Neural cell (in vitro differentiated cells): ENCODE measurements at regions not wholly inside any gene's neighbourhood (a gene's known extent, or its start where the extent isn't known, plus 50 kb on each side); places are given as distances from the start of the nearest gene placed in this dataset.

Experiments
- H2AFZ ChIP-seq: fragments of 200-600, 300-800 bp; sonication (generic), shearing (Covaris generic); 2 replicates; pipeline ENCODE4 v1.6.0; 2014; ENCODE audit warnings: low read depth, mild to moderate bottlenecking, antibody characterized with exemption, low read length, moderate library complexity
- H3F3A ChIP-seq: fragments of 200-600 bp; shearing (Covaris generic); 2 replicates; pipeline ENCODE4 v1.6.1; 2016; ENCODE audit warnings: mild to moderate bottlenecking, moderate library complexity, mixed read lengths, antibody characterized with exemption, low read length; ENCODE audit not compliant: insufficient read depth, poor library complexity, severe bottlenecking
- H3K27ac ChIP-seq: fragments of 200-600, 300-800 bp; sonication (generic), shearing (Covaris generic); 2 replicates; pipeline ENCODE4 v1.5.1; 2014; ENCODE audit warnings: mild to moderate bottlenecking, low read length, moderate library complexity
- H3K27me3 ChIP-seq: fragments of 300-800, 200-600 bp; sonication (generic), shearing (Covaris generic); 2 replicates; pipeline ENCODE4 v1.6.0; 2014; ENCODE audit warnings: mild to moderate bottlenecking, low read depth, low read length, moderate library complexity; ENCODE audit not compliant: insufficient read depth
- H3K36me3 ChIP-seq: fragments of 300-800, 200-600 bp; sonication (generic), shearing (Covaris generic); 2 replicates; pipeline ENCODE4 v1.5.1; 2014; ENCODE audit warnings: mild to moderate bottlenecking, antibody characterized with exemption, low read length, moderate library complexity; ENCODE audit not compliant: insufficient read depth
- H3K4me2 ChIP-seq: fragments of 300-800, 200-600 bp; sonication (generic), shearing (Covaris generic); 2 replicates; pipeline ENCODE4 v1.6.0; 2014; ENCODE audit warnings: mild to moderate bottlenecking, low read length
- H3K4me3 ChIP-seq: fragments of 300-800, 200-600 bp; sonication (generic), shearing (Covaris generic); 2 replicates; pipeline ENCODE4 v1.5.1; 2014; ENCODE audit warnings: mild to moderate bottlenecking, low read length, moderate library complexity
- H3K79me2 ChIP-seq: fragments of 200-600 bp; shearing (Covaris generic); replicated peaks from 2 replicates; pipeline ENCODE4 v1.6.0; 2014; ENCODE audit warnings: mild to moderate bottlenecking, low read length, moderate library complexity; ENCODE audit not compliant: insufficient read depth
- H3K9ac ChIP-seq: fragments of 300-800, 200-600 bp; sonication (generic), shearing (Covaris generic); 2 replicates; pipeline ENCODE4 v1.6.1; 2016; ENCODE audit warnings: mild to moderate bottlenecking, low read length, mixed read lengths
- H3K9me2 ChIP-seq: fragments of 200-600 bp; shearing (Covaris generic); 2 replicates; pipeline ENCODE4 v1.6.1; 2016; ENCODE audit warnings: mild to moderate bottlenecking, low read length, mixed read lengths; ENCODE audit not compliant: insufficient read depth
- H3K9me3 ChIP-seq: fragments of 200-600, 300-800 bp; sonication (generic), shearing (Covaris generic); 2 replicates; pipeline ENCODE4 v1.6.1; 2016; ENCODE audit warnings: mild to moderate bottlenecking, mixed run types, low read length, moderate library complexity, mixed read lengths
- H4K20me1 ChIP-seq: fragments of 200-600 bp; shearing (Covaris generic); 2 replicates; pipeline ENCODE4 v1.6.1; 2016; ENCODE audit warnings: mild to moderate bottlenecking, mixed run types; ENCODE audit not compliant: insufficient read depth
- CTCF ChIP-seq: fragments of 450-650 bp; IDR thresholded peaks from 2 replicates; pipeline ENCODE4 v1.5.1; 2014; ENCODE audit warnings: antibody characterized with exemption, mild to moderate bottlenecking, moderate library complexity; ENCODE audit not compliant: poor library complexity, severe bottlenecking
- EP300 ChIP-seq: fragments of 450-650 bp; conservative IDR thresholded peaks from 2 replicates; pipeline ENCODE4 v1.6.1; 2014; ENCODE audit warnings: antibody characterized with exemption, mild to moderate bottlenecking, moderate library complexity; ENCODE audit not compliant: poor library complexity, severe bottlenecking
- EZH2 ChIP-seq: fragments of 200-600, 300-800 bp; shearing (Covaris generic), sonication (generic); IDR thresholded peaks from 2 replicates; pipeline ENCODE4 v1.6.1; 2014; ENCODE audit warnings: antibody characterized with exemption, low read length, borderline replicate concordance, mild to moderate bottlenecking; ENCODE audit not compliant: insufficient read depth, poor library complexity, severe bottlenecking
- MXI1 ChIP-seq: fragments of 450-650 bp; conservative IDR thresholded peaks from 2 replicates; pipeline ENCODE4 v1.6.1; 2014; ENCODE audit warnings: antibody characterized with exemption, mild to moderate bottlenecking; ENCODE audit not compliant: poor library complexity, severe bottlenecking
- POLR2AphosphoS5 ChIP-seq: IDR thresholded peaks from 2 replicates; pipeline ENCODE4 v1.6.1; 2012
- RAD21 ChIP-seq: fragments of 450-650 bp; conservative IDR thresholded peaks from 2 replicates; pipeline ENCODE4 v1.6.1; 2014; ENCODE audit warnings: antibody characterized with exemption, mild to moderate bottlenecking, moderate library complexity
- REST ChIP-seq: IDR thresholded peaks from 2 replicates; pipeline ENCODE4 v1.6.1; 2012; ENCODE audit warnings: borderline replicate concordance
- SMC3 ChIP-seq: fragments of 450-650 bp; conservative IDR thresholded peaks from 2 replicates; pipeline ENCODE4 v1.6.1; 2014; ENCODE audit warnings: antibody characterized with exemption, mild to moderate bottlenecking, moderate library complexity; ENCODE audit not compliant: poor library complexity
- TAF1 ChIP-seq: IDR thresholded peaks from 2 replicates; pipeline ENCODE4 v1.6.1; 2012; ENCODE audit warnings: low read depth

DNA sequence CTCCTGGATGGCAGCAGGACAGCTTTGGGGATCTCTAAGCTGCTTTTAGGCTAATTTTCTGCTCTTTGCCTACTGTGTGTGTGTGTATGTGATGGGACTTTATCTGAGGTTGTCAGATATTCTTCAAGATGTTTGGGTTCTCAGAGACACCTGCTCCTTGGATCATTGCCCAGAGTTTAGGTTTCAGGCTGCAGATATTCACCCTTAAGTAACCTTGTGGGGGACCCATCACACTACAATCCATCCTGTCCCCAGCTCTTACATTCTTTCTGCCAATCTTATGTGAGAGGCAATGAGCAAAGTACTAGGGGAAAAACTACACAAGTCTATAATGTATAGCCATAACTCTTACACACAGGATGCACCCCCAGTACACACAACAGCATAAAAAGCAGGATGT is 263.0 kb upstream of the ZWINT start:
- Histone ChIP-seq H4K20me1 (no peaks in the 10 kb centered on the region), H2AFZ (no peak overlapping the region), H3K4me3 (no peak overlapping the region), H3K27me3 (no peaks in the 10 kb centered on the region), H3K4me2 (no peak overlapping the region), H3K9me2 (no peaks in the 10 kb centered on the region), H3K9ac (no peak overlapping the region), H3K27ac (no peak overlapping the region), H3K36me3 (no peaks in the 10 kb centered on the region), H3K9me3 (no peaks in the 10 kb centered on the region), H3K79me2 (no peaks in the 10 kb centered on the region), H3F3A (no peaks in the 10 kb centered on the region)
- no peak for TF ChIP-seq TAF1
- no peak for TF ChIP-seq SMC3
- no peak for TF ChIP-seq CTCF
- no peak for TF ChIP-seq POLR2AphosphoS5
- no peak for TF ChIP-seq REST
- TF ChIP-seq EZH2, result no peak
- TF ChIP-seq RAD21, result no peak
- no peak for TF ChIP-seq EP300
- no peak for TF ChIP-seq MXI1

- Histone ChIP-seq H3K4me3 (no peak overlapping the region), H3K9ac (no peak overlapping the region), H4K20me1 (no peaks in the 10 kb centered on the region), H3F3A (no peaks in the 10 kb centered on the region), H3K9me2 (no peaks in the 10 kb centered on the region), H3K27ac (no peak overlapping the region), H3K27me3 (no peaks in the 10 kb centered on the region), H3K79me2 (no peaks in the 10 kb centered on the region), H3K36me3 (no peaks in the 10 kb centered on the region), H3K9me3 (no peaks in the 10 kb centered on the region), H3K4me2 (no peak overlapping the region), H2AFZ (no peak overlapping the region)
- no peak for TF ChIP-seq EZH2
Measured at GRCh38 chr10:56623064-56623463, 262.0 kb upstream of the ZWINT start.

GRCh38 chr10:56622335-56622973 is 261.4 kb upstream of the ZWINT start:
- no peaks in the 10 kb centered on the region for H3K36me3 ChIP-seq
- H3K9me2 ChIP-seq, result no peaks in the 10 kb centered on the region
- H3K9ac ChIP-seq, result no peak overlapping the region
- no peaks in the 10 kb centered on the region for H3K27me3 ChIP-seq
- TF ChIP-seq RAD21, result no peak
- TF ChIP-seq EP300, result no peak
- TF ChIP-seq MXI1, result no peak
- TF ChIP-seq SMC3, result no peak
- no peak for TF ChIP-seq EZH2
- no peak for TF ChIP-seq REST
- TF ChIP-seq TAF1, result no peak
- no peak for TF ChIP-seq POLR2AphosphoS5
- no peak for TF ChIP-seq CTCF
- no peak overlapping the region for H3K4me3 ChIP-seq
- H4K20me1 ChIP-seq, result no peaks in the 10 kb centered on the region
- H3K4me2 ChIP-seq, result no peak overlapping the region
- H3F3A ChIP-seq, result no peaks in the 10 kb centered on the region
- H3K79me2 ChIP-seq, result no peaks in the 10 kb centered on the region
- H3K9me3 ChIP-seq, result no peaks in the 10 kb centered on the region
- no peak overlapping the region for H2AFZ ChIP-seq
- H3K27ac ChIP-seq, result no peak overlapping the region
